Eye (tissue), 1 donor: ENCODE measurements at regions not wholly inside any gene's neighbourhood (a gene's known extent, or its start where the extent isn't known, plus 50 kb on each side); places are given as distances from the start of the nearest gene placed in this dataset.

Source experiments
- DNase-seq: peaks from one replicate; pipeline ENCODE4 v3.0.0-alpha.2; 2015

DNA sequence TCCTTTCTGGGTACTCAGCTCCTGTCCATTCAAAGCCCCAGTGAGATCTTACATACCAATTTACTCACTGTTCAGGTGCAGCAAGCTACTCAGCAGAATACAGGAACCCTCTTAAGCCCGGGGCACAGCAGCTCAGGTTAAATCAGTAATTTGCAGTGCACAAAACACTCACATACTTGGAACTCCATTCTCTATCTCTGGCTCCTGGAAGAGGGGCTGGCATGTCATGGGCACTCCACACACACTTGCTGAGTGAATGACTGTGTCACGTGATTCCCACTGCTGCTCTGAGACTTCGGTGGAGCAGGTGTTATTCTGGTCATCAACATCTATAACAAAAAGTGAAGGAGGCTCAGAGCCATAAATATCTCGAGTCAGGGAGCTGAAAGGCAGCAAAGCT, 157.3 kb upstream of the BDNF start:
- no peak for DNase-seq

DNA sequence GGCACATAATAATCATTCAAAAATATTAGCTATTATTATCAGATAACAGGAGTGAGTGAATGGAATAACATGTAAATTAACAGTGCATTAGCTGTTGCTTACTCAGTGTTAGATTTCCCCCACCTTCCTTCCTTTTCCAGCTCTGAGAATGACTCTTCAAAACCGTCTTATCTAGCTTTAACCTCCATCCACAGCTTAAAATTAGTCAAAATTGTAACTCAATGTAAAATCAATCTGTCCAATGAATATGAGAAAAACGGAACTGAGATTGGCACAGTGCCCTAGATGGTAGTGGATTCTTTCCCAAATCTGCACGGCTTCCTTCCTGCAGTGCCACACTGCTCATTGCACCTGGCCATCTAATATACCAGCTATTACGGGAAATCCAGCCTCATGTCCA, 156.8 kb upstream of the BDNF start:
- DNase-seq = no peak

DNA sequence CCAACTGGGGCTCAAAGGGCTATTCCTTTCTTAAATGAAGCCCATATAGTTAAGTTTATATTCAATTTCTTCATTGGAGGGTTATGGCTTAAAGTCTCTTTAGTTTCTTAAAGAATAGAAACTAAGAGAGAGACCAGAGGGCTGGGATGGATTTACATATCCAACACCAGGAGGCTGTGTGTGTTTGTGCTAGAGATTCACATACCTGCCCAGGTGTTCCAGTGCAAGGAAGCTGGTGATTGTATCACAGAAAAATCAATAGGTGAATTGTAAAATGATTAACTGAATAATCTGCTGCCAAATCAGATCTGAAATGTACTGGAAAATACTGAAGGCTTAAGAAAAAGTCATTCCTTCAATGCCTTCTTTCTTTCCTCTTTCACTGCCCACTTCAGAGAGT, 148.2 kb upstream of the BDNF start:
- DNase-seq = no peak

DNA sequence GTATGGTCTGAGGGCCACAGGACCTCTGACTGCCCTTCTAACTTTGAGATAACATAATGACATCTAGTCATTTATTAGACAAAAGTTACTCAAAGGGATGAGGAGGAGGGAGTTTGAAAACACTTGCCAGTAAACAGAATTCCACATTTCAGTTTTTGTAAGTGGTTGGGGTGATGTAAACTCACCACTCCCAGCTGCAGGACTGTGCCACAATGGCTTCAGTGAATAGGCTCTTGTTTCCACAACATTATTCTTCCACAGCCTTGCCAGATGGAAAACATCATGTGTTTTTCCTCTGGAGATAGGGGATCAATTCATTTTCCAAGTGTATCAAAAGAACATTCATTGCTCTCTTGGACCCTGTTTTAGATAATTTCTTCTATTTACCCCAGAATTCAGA, 147.2 kb upstream of the BDNF start:
- no peak for DNase-seq

DNA sequence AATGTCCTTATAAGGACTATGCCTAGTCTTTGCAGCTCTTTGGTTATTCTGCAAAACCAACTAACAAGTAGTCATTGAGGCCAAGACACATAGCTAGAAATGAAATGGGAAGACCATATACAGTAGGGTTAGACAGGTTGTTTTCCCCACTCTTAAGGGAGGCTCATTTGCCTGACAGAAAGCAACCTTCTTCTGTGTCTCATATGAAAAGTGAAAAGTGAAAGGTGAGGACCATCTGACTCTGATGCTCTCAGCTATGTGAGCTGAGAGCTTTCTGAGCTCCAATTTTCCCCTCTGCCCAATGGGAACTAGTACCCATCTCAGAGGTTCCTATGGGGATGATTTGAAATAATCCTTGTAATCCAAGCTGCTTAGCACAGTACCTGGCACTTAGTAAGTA, 142.0 kb upstream of the BDNF start:
- no peak for DNase-seq

- no peak for DNase-seq
These were observed 140.8 kb upstream of the BDNF start for GRCh38 chr11:27841023-27841422.

DNA sequence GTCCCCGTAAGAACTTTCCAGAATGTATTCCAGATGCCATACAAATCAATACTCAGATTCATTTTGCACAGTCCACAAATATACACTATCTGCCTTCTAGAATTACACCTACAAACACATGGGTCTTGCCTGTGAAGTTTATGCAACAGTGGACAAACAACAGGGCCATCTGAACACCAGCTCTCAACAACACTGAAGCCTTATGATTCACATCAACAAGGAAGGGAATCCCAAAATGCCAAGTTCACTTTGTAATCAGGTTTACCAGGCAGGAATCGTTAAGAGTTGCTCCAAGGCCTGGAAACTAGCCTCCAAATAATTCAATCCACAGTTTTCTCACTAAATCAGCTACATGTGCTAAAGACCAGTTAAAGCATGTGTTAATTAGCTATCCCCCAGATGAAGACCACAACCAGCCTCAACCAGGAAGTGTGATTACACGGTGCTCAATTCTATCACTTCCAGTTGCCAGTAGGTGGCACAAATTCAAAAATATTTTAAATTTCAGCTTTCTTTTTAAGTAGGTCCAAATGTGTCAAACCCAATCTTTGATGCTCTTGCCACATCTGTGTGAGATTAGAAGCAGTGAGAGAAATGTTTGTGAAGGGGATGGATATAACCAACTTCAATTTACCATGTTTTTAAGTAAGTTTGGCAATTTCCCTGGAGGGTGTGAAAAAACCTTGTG, 139.1 kb upstream of the BDNF start:
- peak; percentile 12 for DNase-seq

- no peak for DNase-seq
These were observed 138.4 kb upstream of the BDNF start for GRCh38 chr11:27838674-27839073.

DNA sequence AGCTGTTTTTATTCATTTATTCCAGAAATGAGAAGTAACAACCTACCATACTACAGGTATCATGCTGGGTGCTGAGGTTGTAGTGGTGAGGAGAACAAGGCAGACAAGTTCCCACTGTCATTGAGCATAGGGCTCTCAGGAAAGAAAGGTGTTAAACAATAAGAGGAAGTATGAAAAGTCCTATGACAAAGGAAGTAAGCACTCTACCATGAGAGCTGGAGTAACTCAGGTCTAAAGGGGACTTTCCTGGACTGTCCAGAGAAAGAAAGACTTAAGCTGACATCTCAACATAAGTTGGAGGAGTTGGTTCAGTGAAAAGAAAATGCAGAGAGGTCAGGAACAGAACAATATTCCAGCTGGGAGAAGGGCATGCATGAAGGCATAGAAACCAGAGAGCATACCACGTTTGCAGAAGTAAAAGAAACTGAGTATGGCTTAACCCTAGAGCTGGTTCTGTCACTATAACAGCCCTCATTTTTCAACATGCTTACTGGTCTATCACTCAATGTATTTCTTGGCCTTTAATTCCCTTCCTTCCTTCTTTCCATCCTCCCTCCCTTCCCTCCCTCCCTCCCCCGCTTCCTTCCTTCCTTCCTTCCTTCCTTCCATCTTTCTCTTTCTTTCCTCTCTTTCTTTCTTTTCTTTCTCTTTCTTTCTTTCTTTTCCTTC, 137.8 kb upstream of the BDNF start:
- DNase-seq = no peak

GRCh38 chr11:27830206-27830605, 130.0 kb upstream of the BDNF start:
- DNase-seq = no peak

GRCh38 chr11:27820249-27820648, 120.0 kb upstream of the BDNF start:
- DNase-seq = no peak

- DNase-seq = no peak
These were observed 115.9 kb upstream of the BDNF start for GRCh38 chr11:27816197-27816596.

- no peak for DNase-seq
These were observed 112.1 kb upstream of the BDNF start for GRCh38 chr11:27812341-27812740.

DNA sequence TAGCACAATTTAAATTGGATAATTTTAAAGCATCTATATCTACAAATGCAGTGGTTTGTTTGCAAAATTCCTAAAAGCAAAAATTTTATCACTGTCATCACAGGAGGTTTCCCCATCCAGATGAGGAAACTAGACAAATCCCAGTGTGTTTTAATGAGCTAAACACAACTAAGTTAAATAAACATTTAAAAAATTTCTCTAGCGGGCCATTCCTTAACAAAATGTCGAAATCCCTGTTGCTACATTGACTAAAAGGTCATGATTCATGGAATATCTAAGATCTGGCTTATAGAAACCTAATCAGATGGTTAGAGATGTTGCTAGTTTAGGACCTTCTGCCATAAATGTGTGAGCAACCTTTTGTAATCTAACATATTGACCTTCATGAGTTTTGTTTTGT, 107.3 kb upstream of the BDNF start:
- no peak for DNase-seq

GRCh38 chr11:27806122-27806521, 105.9 kb upstream of the BDNF start:
- DNase-seq = no peak

DNA sequence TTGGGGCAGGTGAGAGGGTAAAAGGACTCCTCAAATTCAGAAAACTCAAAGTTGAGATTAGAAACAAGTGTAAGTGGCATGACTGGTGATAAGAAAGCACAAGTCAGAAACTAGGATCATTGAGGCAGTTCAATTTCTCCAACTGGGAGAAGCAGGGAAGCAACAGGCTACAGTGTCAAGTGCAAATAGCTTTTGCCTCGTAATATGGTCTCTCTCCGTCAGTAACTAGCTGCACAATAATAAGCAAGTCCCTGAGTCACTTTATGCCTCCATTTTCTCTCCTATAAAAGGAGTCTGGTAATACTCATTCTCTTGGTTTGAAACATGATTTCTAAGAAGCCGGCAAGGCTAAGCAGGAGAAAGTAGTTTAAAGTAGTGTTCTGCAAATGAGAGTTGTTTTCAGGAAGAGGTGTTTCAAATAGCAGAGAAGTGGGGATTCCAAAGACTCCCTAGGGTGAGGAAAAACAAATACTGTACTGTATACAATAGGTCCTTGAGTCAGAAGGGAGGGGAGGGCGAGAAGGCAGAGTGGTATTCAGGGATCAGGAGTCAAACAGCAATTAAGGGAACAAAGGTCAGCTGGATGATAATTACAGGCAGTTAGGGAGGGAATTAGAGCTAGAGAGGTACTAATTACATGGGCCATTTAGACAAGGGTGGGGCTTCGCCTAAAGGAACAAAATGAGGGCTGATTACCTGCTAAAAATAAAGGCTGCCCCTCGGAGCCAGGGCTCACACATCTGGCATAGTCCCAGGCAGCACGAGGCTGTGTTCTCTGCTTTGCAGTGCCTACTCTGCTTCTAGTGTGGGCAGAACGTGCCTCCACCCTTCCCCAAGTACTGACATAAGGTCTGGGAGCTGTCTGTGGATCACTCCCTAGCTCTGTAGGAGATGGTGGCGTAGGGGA, 96.0 kb upstream of the BDNF start:
- DNase-seq = peak; percentile 3

- no peak for DNase-seq
These were observed 86.6 kb upstream of the BDNF start for GRCh38 chr11:27786864-27787263.

DNA sequence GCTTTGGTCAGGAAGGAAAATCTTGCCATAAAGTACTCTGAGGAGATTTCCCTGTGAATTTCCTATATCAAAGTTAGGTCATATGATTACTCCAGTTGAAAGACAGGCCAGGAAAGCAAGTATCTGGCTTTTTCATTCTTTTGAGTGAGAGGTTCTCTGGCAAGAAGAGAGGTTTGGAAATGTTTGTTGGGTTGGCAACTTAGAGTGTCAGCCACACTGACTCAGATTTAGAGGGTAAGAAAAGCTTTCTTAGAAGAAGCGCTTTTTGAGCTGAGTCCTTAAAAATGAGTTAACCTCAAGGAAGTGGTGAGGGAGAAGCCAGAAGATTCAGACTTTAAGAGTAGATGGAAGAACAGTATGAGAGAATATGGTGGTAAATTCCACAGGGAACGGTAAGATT, 86.1 kb upstream of the BDNF start:
- DNase-seq = no peak

- DNase-seq = no peak
These were observed 83.6 kb upstream of the BDNF start for GRCh38 chr11:27783701-27784355.

GRCh38 chr11:27777033-27777432, 76.8 kb upstream of the BDNF start:
- DNase-seq = no peak

GRCh38 chr11:27773884-27774283, 73.6 kb upstream of the BDNF start:
- no peak for DNase-seq

- DNase-seq = no peak
These were observed 71.3 kb upstream of the BDNF start for GRCh38 chr11:27771516-27771915.

DNA sequence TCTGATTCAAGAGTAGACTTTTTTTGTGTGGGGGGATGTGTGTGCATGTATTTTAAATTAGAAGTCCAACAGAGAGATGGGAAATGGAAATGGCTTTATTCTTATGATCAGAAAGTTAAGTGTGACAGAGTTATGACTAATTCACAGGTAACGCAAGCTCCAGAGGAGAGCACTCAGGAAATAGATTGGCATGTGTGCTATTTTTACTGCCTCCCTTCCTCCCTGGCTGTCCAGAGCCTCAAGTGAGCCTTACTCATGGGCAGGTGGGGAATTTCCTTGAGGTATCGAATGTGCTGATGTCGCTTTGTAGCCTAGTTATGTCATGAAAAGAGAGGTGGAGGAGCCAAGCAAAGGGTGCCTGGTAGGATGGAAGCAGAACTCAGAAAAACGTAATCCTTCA, 70.3 kb upstream of the BDNF start:
- no peak for DNase-seq
